ENCODE measurements at regions not wholly inside any gene's neighbourhood (a gene's known extent, or its start where the extent isn't known, plus 50 kb on each side); places are given as distances from the start of the nearest gene placed in this dataset.

DNA sequence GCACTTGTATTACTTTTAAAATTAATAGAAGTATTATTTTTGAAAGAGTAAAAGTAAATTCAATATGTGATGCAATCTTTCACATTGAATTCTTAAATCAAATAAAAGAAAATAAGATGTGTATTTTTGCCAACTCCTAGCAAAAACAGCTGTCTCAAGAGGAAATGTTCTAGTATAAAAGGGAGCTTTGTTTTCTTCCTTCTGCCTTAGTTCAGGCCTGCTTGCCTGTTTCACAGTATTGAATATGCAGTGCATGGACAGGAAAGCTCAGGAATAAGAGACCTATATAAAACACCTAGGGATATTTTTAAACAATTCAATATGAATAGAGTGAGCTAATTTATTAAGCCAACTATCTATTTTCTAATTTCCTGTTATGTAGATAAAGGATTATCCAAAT is 294.8 kb upstream of the G2E3 start:
- TF ChIP-seq GATA1 (IDR thresholded peaks at IDR 0.05; ENCODE audit: low read depth, low read length) = no peak
- no peak for TF ChIP-seq POLR2A (IDR thresholded peaks at IDR 0.05; ENCODE audit: low read length)

All from erythroblast (primary cell).